ENCODE measurements at regions not wholly inside any gene's neighbourhood (a gene's known extent, or its start where the extent isn't known, plus 50 kb on each side); places are given as distances from the start of the nearest gene placed in this dataset.

- in situ Hi-C loops (cut with MboI), result no loop called here
- no peak overlapping the region for H2AFZ ChIP-seq
- H3K9ac ChIP-seq, result no peak overlapping the region
- H3K36me3 ChIP-seq (ENCODE audit: low read depth), result no peaks in the 10 kb centered on the region
- H4K20me1 ChIP-seq (ENCODE audit: insufficient read depth), result no peaks in the 10 kb centered on the region
- H3K9me3 ChIP-seq (ENCODE audit: low read depth), result peaks cover 15% of the 10 kb centered on the region
- H3K9me2 ChIP-seq (ENCODE audit: insufficient read depth), result no peaks in the 10 kb centered on the region
- H3K27me3 ChIP-seq (replicated peaks; ENCODE audit: insufficient read depth), result no peaks in the 10 kb centered on the region
- H3K4me1 ChIP-seq (ENCODE audit: insufficient read depth), result no peaks in the 10 kb centered on the region
- no peaks in the 10 kb centered on the region for H3F3A ChIP-seq (ENCODE audit: insufficient read depth)
- H3K79me2 ChIP-seq (ENCODE audit: insufficient read depth), result no peaks in the 10 kb centered on the region
- no peak overlapping the region for H3K4me2 ChIP-seq (ENCODE audit: unreplicated experiment)
- TF ChIP-seq EZH2 (IDR thresholded peaks at IDR 0.05; ENCODE audit: insufficient read depth, poor library complexity, severe bottlenecking), result no peak
- no peak for TF ChIP-seq EZH2phosphoT487 (IDR thresholded peaks at IDR 0.05; ENCODE audit: insufficient read depth, low read depth)
- DNase-seq, result no peak
- no peak overlapping the region for H3K4me3 ChIP-seq
- H3K27ac ChIP-seq, result no peak overlapping the region
- WGBS, 2 experiments (ENCODE audit: low coverage in 1 of 2, low lambda C conversion rate in 2 of 2, missing lambda C conversion rate in 2 of 2), result 23 to 27% methylated on average over 1 of the region's 1 CpG
These were observed 798.3 kb downstream of the FAT4 start for GRCh38 chr4:126113058-126113457.

GRCh38 chr4:126123611-126124325 is 809.0 kb downstream of the FAT4 start:
- no peaks in the 10 kb centered on the region for H3K9me2 ChIP-seq (ENCODE audit: insufficient read depth)
- no peaks in the 10 kb centered on the region for H3K36me3 ChIP-seq (ENCODE audit: low read depth)
- no peak overlapping the region for H3K27ac ChIP-seq
- WGBS, 2 experiments (ENCODE audit: low coverage in 1 of 2, low lambda C conversion rate in 2 of 2, missing lambda C conversion rate in 2 of 2), result 11 to 19% methylated on average over 1 of the region's 1 CpG
- peak; percentile 9 for DNase-seq
- H3K9ac ChIP-seq, result no peak overlapping the region
- H3K4me2 ChIP-seq (ENCODE audit: unreplicated experiment), result no peak overlapping the region
- no peaks in the 10 kb centered on the region for H3K79me2 ChIP-seq (ENCODE audit: insufficient read depth)
- H3K9me3 ChIP-seq (ENCODE audit: low read depth), result no peaks in the 10 kb centered on the region
- H4K20me1 ChIP-seq (ENCODE audit: insufficient read depth), result no peaks in the 10 kb centered on the region
- peak overlapping the region; percentile 23; the same call in 1 of the 2 replicates for H2AFZ ChIP-seq
- H3K4me3 ChIP-seq, result no peak overlapping the region
- no peaks in the 10 kb centered on the region for H3K27me3 ChIP-seq (replicated peaks; ENCODE audit: insufficient read depth)
- TF ChIP-seq EZH2phosphoT487 (IDR thresholded peaks at IDR 0.05; ENCODE audit: insufficient read depth, low read depth), result no peak
- TF ChIP-seq EZH2 (IDR thresholded peaks at IDR 0.05; ENCODE audit: insufficient read depth, poor library complexity, severe bottlenecking), result no peak
- no peaks in the 10 kb centered on the region for H3F3A ChIP-seq (ENCODE audit: insufficient read depth)
- no peaks in the 10 kb centered on the region for H3K4me1 ChIP-seq (ENCODE audit: insufficient read depth)
- in situ Hi-C loops (cut with MboI), result no loop called here

- Histone ChIP-seq H3K9ac (no peak overlapping the region), H3K36me3 (ENCODE audit: low read depth) (no peaks in the 10 kb centered on the region), H3K9me3 (ENCODE audit: low read depth) (no peaks in the 10 kb centered on the region), H3K79me2 (ENCODE audit: insufficient read depth) (no peaks in the 10 kb centered on the region), H4K20me1 (ENCODE audit: insufficient read depth) (no peaks in the 10 kb centered on the region), H3K27me3 (replicated peaks; ENCODE audit: insufficient read depth) (no peaks in the 10 kb centered on the region), H3K4me2 (ENCODE audit: unreplicated experiment) (no peak overlapping the region), H3F3A (ENCODE audit: insufficient read depth) (no peaks in the 10 kb centered on the region), H3K4me3 (no peak overlapping the region), H3K9me2 (ENCODE audit: insufficient read depth) (no peaks in the 10 kb centered on the region), H3K4me1 (ENCODE audit: insufficient read depth) (no peaks in the 10 kb centered on the region), H3K27ac (no peak overlapping the region), H2AFZ (no peak overlapping the region)
- no peak for DNase-seq
- 0 to 4% methylated on average over 1 of the region's 1 CpG for WGBS, 2 experiments (ENCODE audit: low coverage in 1 of 2, low lambda C conversion rate in 2 of 2, missing lambda C conversion rate in 2 of 2)
- in situ Hi-C loops (cut with MboI), result no loop called here
- TF ChIP-seq EZH2phosphoT487 (IDR thresholded peaks at IDR 0.05; ENCODE audit: insufficient read depth, low read depth) (no peak), EZH2 (IDR thresholded peaks at IDR 0.05; ENCODE audit: insufficient read depth, poor library complexity, severe bottlenecking) (no peak)
These were observed 810.1 kb downstream of the FAT4 start for GRCh38 chr4:126124818-126125217.

- Histone ChIP-seq H3K4me2 (ENCODE audit: unreplicated experiment) (no peak overlapping the region), H3K27ac (no peak overlapping the region), H3K27me3 (replicated peaks; ENCODE audit: insufficient read depth) (no peaks in the 10 kb centered on the region), H3K9me3 (ENCODE audit: low read depth) (no peaks in the 10 kb centered on the region), H3K4me1 (ENCODE audit: insufficient read depth) (no peaks in the 10 kb centered on the region), H3F3A (ENCODE audit: insufficient read depth) (no peaks in the 10 kb centered on the region), H3K79me2 (ENCODE audit: insufficient read depth) (no peaks in the 10 kb centered on the region), H4K20me1 (ENCODE audit: insufficient read depth) (no peaks in the 10 kb centered on the region), H3K9ac (no peak overlapping the region), H3K36me3 (ENCODE audit: low read depth) (no peaks in the 10 kb centered on the region), H3K4me3 (no peak overlapping the region), H3K9me2 (ENCODE audit: insufficient read depth) (no peaks in the 10 kb centered on the region), H2AFZ (no peak overlapping the region)
- TF ChIP-seq EZH2phosphoT487 (IDR thresholded peaks at IDR 0.05; ENCODE audit: insufficient read depth, low read depth), result no peak
- TF ChIP-seq EZH2 (IDR thresholded peaks at IDR 0.05; ENCODE audit: insufficient read depth, poor library complexity, severe bottlenecking), result no peak
- in situ Hi-C loops (cut with MboI), result no loop called here
- DNase-seq, result no peak
These were observed 815.5 kb downstream of the FAT4 start for GRCh38 chr4:126130215-126130614.

Measured in GM23248 (cell line).